ENCODE measurements at regions not wholly inside any gene's neighbourhood (a gene's known extent, or its start where the extent isn't known, plus 50 kb on each side); places are given as distances from the start of the nearest gene placed in this dataset.

DNA sequence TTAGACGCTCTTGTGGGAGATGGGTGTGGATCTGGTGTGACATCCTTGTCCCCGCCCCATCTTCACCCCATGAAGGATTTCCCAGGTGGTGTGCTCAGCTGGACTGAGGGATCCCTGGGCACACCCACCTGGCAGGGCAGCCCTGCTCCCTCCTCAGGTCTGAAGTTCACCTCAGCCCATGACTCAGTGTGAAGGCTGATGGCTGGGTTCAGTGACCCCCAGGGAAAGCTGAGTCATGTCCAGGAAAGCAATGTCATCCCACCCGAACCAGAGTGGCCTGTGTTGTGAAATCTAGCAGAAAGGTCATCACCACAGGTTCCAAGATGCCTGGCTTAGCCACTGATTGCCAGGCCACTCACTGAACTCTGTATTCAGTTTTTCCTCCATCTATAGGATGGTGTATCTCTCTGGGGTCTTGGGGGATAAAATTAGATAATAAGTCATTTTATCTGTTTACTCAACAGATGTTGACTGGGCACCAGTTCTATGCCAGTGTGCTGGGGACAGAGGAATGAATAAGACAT, 97.7 kb upstream of the JUN start:
- Histone ChIP-seq H3K9ac (ENCODE audit: insufficient read depth in 1 of 2, low read depth in 2 of 2, low read length in 2 of 2) (peak overlapping the region; percentile 30 to 54; a peak in 2 of 4 replicates), H4K20me1 (replicated peaks; ENCODE audit: control insufficient read depth, insufficient read depth, low read length) (no peaks in the 10 kb centered on the region), H3K4me3 (no peak overlapping the region), H3K36me3 (ENCODE audit: control insufficient read depth, insufficient read depth, low read length) (no peaks in the 10 kb centered on the region), H3K79me2 (ENCODE audit: control insufficient read depth, insufficient read depth, low read length) (no peaks in the 10 kb centered on the region), H2AFZ (ENCODE audit: low read depth, low read length) (peak overlapping the region; percentile 51), H3K4me2 (ENCODE audit: insufficient read depth, low read length) (peak overlapping the region; percentile 44; the same call in 1 of the 2 replicates), H3K9me1 (ENCODE audit: control insufficient read depth, insufficient read depth, low read length) (no peaks in the 10 kb centered on the region), H3K27me3 (ENCODE audit: control insufficient read depth in 2 of 2, insufficient read depth in 2 of 2, low read length in 2 of 2) (no peaks in the 10 kb centered on the region), H3K27ac (ENCODE audit: extremely low read depth, low read depth, low read length) (peak overlapping the region; percentile 97), H3K9me3 (replicated peaks; ENCODE audit: control insufficient read depth, insufficient read depth, low read depth, low read length) (no peaks in the 10 kb centered on the region), H3K4me1 (replicated peaks in 1 of 2; ENCODE audit: control insufficient read depth in 2 of 2, insufficient read depth in 2 of 2, low read length in 2 of 2) (peaks cover 42 to 60% of the 10 kb centered on the region in 2 experiments)
- DNase-seq (ENCODE audit: extremely low read depth in 1 of 4, low spot score in 3 of 4) (peak; percentile 85 to 94 (median 86)), ATAC-seq (peak; percentile 79), FAIRE-seq (peak; percentile 87)
- POLR2A ChIA-PET = interaction anchor here (0.6 kb wide), 1 partner anchor 87 kb away, joined by 3 read pairs; no protein-coding TSS in a partner anchor
- in situ Hi-C loops (cut with MboI) (loop anchor here (10.0 kb wide), 1 partner anchor 97 kb away; the partner anchor contains the start of gene JUN), intact Hi-C loops (cut with micrococcal nuclease) (loop anchor here (5.0 kb wide), 1 partner anchor 86 kb away; no protein-coding TSS in a partner anchor)
- CTCF ChIA-PET (ENCODE audit: low intra/inter-chr PET ratio) = no interaction called here
- BruUV-seq (replicated peaks) = no TSS peak
- 10% methylated on average over 3 of the region's 3 CpGs for WGBS (ENCODE audit: insufficient coverage, low coverage, missing lambda C conversion rate)
- TF ChIP-seq EGR1 (conservative IDR thresholded peaks at IDR 0.05) (peak; percentile 34), FOXK2 (conservative IDR thresholded peaks at IDR 0.05 in 1 of 2, IDR thresholded peaks at IDR 0.05 in 1 of 2; ENCODE audit: low read depth in 2 of 2) (peak in 1 of 2 experiments; percentile 41; a peak in 1 of 4 replicates), NR3C1 (CRISPR knock-in tag; IDR thresholded peaks at IDR 0.05) (no peak), ZNF121 (CRISPR knock-in tag; conservative IDR thresholded peaks at IDR 0.05) (no peak), C11orf30 (IDR thresholded peaks at IDR 0.05; ENCODE audit: low read depth) (peak; percentile 99), KLF1 (tag; IDR thresholded peaks at IDR 0.05) (0 out of 2 replicates have a peak, but pooled peaks have one; percentile 23), NCOA6 (IDR thresholded peaks at IDR 0.05) (no peak), RUNX1 (IDR thresholded peaks at IDR 0.05; ENCODE audit: low read depth) (0 out of 2 replicates have a peak, but pooled peaks have one; percentile 25), MTA2 (IDR thresholded peaks at IDR 0.05; ENCODE audit: low read depth) (peak; percentile 55), ZNF395 (CRISPR knock-in tag; IDR thresholded peaks at IDR 0.05) (peak; percentile 82; the same call in 1 of the 2 replicates), PHB (CRISPR knock-in tag; IDR thresholded peaks at IDR 0.05) (no peak), NR2C2 (CRISPR knock-in tag; IDR thresholded peaks at IDR 0.05) (no peak), NR2C2 (tag; IDR thresholded peaks at IDR 0.05) (peak; percentile 92), JUND (IDR thresholded peaks at IDR 0.05; ENCODE audit: borderline replicate concordance, low read depth, low read length) (peak; percentile 96), JUND (tag; IDR thresholded peaks at IDR 0.05; ENCODE audit: borderline replicate concordance, low read depth, low read length) (peak; percentile 94), GABPB1 (CRISPR knock-in tag; IDR thresholded peaks at IDR 0.05) (no peak; the same call in 1 of the 2 replicates), TEAD4 (IDR thresholded peaks at IDR 0.05; ENCODE audit: low read length) (peak; percentile 82), TEAD4 (CRISPR knock-in tag; IDR thresholded peaks at IDR 0.05; ENCODE audit: borderline replicate concordance) (no peak), WHSC1 (IDR thresholded peaks at IDR 0.05; ENCODE audit: low read length) (no peak), GABPB2 (CRISPR knock-in tag; conservative IDR thresholded peaks at IDR 0.05) (no peak), STAT5A (IDR thresholded peaks at IDR 0.05; ENCODE audit: borderline replicate concordance, low read length) (peak; percentile 65), ZKSCAN8 (CRISPR knock-in tag; IDR thresholded peaks at IDR 0.05) (no peak), TAF9B (IDR thresholded peaks at IDR 0.05; ENCODE audit: partially characterized antibody) (peak; percentile 93)
- TF ChIP-seq, protein P1, sequence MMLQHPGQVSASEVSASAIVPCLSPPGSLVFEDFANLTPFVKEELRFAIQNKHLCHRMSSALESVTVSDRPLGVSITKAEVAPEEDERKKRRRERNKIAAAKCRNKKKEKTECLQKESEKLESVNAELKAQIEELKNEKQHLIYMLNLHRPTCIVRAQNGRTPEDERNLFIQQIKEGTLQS (IDR thresholded peaks at IDR 0.05) = peak; percentile 96
- TF ChIP-seq, protein P1 (CRISPR knock-in tag; conservative IDR thresholded peaks at IDR 0.05) = no peak; the same call in 1 of the 2 replicates
